ENCODE measurements at regions not wholly inside any gene's neighbourhood (a gene's known extent, or its start where the extent isn't known, plus 50 kb on each side); places are given as distances from the start of the nearest gene placed in this dataset.
A peak's percentile ranks its signal among the peaks of the same experiment; 100 is the strongest.
"Not testable (repeated sequence)": the region's sequence is repeated elsewhere in the genome, so short reads cannot be mapped to it uniquely, and the experiment has no call there.

DNA sequence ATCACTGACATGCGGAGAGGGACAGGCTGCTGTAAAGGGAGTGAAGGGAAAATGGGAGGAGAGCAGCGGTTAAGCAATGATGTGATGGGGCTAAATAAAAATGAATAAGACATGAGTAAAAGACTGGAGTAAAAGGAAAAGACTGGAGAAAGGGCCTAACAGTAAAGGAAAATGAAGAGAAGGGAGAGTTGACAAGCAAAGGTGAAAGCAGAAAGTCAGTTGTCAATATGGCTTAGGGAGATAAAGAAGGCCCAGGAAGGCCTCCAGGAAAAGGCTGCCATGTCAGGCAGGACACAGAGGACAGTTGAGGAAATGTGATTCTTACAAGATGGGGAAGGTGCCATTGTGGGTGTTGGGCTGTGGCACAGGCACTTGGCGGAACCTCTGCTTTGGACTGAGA lies 98.9 kb upstream of the AMZ2 start:
- H3K27ac Mint-ChIP-seq = peak overlapping the region in 2 of 9 donors; percentile 26 to 60
- POLR2A ChIA-PET = no interaction called here
- CTCF ChIA-PET = no interaction called here

GRCh38 chr17:68152161-68152571 lies 95.7 kb upstream of the AMZ2 start:
- DNase-seq (no peak), ATAC-seq (no peak)
- Mint-ChIP-seq H3K9me3 (no peaks in the 10 kb centered on the region), H3K27ac (no peak overlapping the region), H3K36me3 (peaks cover 0 to 3% (median 0%) of the 10 kb centered on the region in 5 donors), H3K4me1 (no peaks in the 10 kb centered on the region), H3K4me3 (no peak overlapping the region), H3K27me3 (peaks cover 0 to 10% (median 0%) of the 10 kb centered on the region in 5 donors)
- Histone ChIP-seq H3K9me3 (ENCODE audit: control insufficient read depth in 2 of 3, low read length in 3 of 3) (no peaks in the 10 kb centered on the region), H3K4me3 (ENCODE audit: low read length) (no peak overlapping the region), H3K36me3 (ENCODE audit: control insufficient read depth in 2 of 3, insufficient read depth in 3 of 3, low read length in 3 of 3) (no peaks in the 10 kb centered on the region), H3K4me1 (ENCODE audit: control insufficient read depth in 2 of 2, insufficient read depth in 2 of 2, low read length in 2 of 2) (no peaks in the 10 kb centered on the region), H3K27me3 (ENCODE audit: control insufficient read depth in 2 of 2, insufficient read depth in 2 of 2, low read length in 2 of 2) (no peaks in the 10 kb centered on the region), H3K27ac (ENCODE audit: low read depth, low read length) (no peak overlapping the region)
- intact Hi-C loops (cut with micrococcal nuclease) = no loop called here
- ChIA-PET POLR2A (interaction anchor here (0.6 kb wide), 1 partner anchor 317 kb away, joined by 5 read pairs; no protein-coding TSS in a partner anchor), CTCF (no interaction called here)

More for the DNA sequence above, 98.9 kb upstream of the AMZ2 start:
- H3K9me3 ChIP-seq (ENCODE audit: control insufficient read depth in 2 of 3, low read length in 3 of 3) = no peaks in the 10 kb centered on the region
- peaks cover 0 to 20% (median 0%) of the 10 kb centered on the region in 5 donors for H3K27me3 Mint-ChIP-seq
- no peak overlapping the region for H3K4me3 ChIP-seq (ENCODE audit: low read length)
- H3K36me3 Mint-ChIP-seq = peaks cover 0 to 3% (median 0%) of the 10 kb centered on the region in 5 donors
- no peak for DNase-seq
- no peak overlapping the region for H3K27ac ChIP-seq (ENCODE audit: low read depth, low read length)
- ATAC-seq = no peak
- intact Hi-C loops (cut with micrococcal nuclease) = no loop called here
- no peaks in the 10 kb centered on the region for H3K9me3 Mint-ChIP-seq
- H3K27me3 ChIP-seq (ENCODE audit: control insufficient read depth in 2 of 2, insufficient read depth in 2 of 2, low read length in 2 of 2) = no peaks in the 10 kb centered on the region
- no peaks in the 10 kb centered on the region for H3K4me1 ChIP-seq (ENCODE audit: control insufficient read depth in 2 of 2, insufficient read depth in 2 of 2, low read length in 2 of 2)
- no peaks in the 10 kb centered on the region for H3K36me3 ChIP-seq (ENCODE audit: control insufficient read depth in 2 of 3, insufficient read depth in 3 of 3, low read length in 3 of 3)
- H3K4me1 Mint-ChIP-seq = no peaks in the 10 kb centered on the region
- H3K4me3 Mint-ChIP-seq = no peak overlapping the region

GRCh38 chr17:68155692-68156091 lies 92.2 kb upstream of the AMZ2 start:
- H3K27me3 ChIP-seq (ENCODE audit: control insufficient read depth in 2 of 2, insufficient read depth in 2 of 2, low read length in 2 of 2) = no peaks in the 10 kb centered on the region
- intact Hi-C loops (cut with micrococcal nuclease) = no loop called here
- Mint-ChIP-seq H3K4me3 (no peak overlapping the region), H3K36me3 (peaks cover 0 to 3% (median 0%) of the 10 kb centered on the region in 5 donors), H3K9me3 (no peaks in the 10 kb centered on the region), H3K27me3 (peaks cover 0 to 13% (median 0%) of the 10 kb centered on the region in 5 donors), H3K27ac (no peak overlapping the region), H3K4me1 (peaks cover 0 to 1% (median 0%) of the 10 kb centered on the region in 7 donors)
- no peaks in the 10 kb centered on the region for H3K9me3 ChIP-seq (ENCODE audit: control insufficient read depth in 2 of 3, low read length in 3 of 3)
- ATAC-seq = no peak
- no peak for DNase-seq
- no peak overlapping the region for H3K27ac ChIP-seq (ENCODE audit: low read depth, low read length)
- no peaks in the 10 kb centered on the region for H3K4me1 ChIP-seq (ENCODE audit: control insufficient read depth in 2 of 2, insufficient read depth in 2 of 2, low read length in 2 of 2)
- no peaks in the 10 kb centered on the region for H3K36me3 ChIP-seq (ENCODE audit: control insufficient read depth in 2 of 3, insufficient read depth in 3 of 3, low read length in 3 of 3)
- CTCF ChIA-PET = no interaction called here
- POLR2A ChIA-PET = no interaction called here
- no peak overlapping the region for H3K4me3 ChIP-seq (ENCODE audit: low read length)

- Mint-ChIP-seq H3K4me1 (peaks cover 3 to 8% (median 5%) of the 10 kb centered on the region in 7 donors), H3K4me3 (no peak overlapping the region), H3K36me3 (peaks cover 0 to 1% (median 0%) of the 10 kb centered on the region in 5 donors), H3K9me3 (no peaks in the 10 kb centered on the region), H3K27me3 (peaks cover 0 to 6% (median 0%) of the 10 kb centered on the region in 5 donors), H3K27ac (no peak overlapping the region)
- Histone ChIP-seq H3K9me3 (ENCODE audit: control insufficient read depth in 2 of 3, low read length in 3 of 3) (no peaks in the 10 kb centered on the region), H3K27ac (ENCODE audit: low read depth, low read length) (no peak overlapping the region), H3K27me3 (ENCODE audit: control insufficient read depth in 2 of 2, insufficient read depth in 2 of 2, low read length in 2 of 2) (no peaks in the 10 kb centered on the region), H3K4me3 (ENCODE audit: low read length) (no peak overlapping the region), H3K36me3 (ENCODE audit: control insufficient read depth in 2 of 3, insufficient read depth in 3 of 3, low read length in 3 of 3) (no peaks in the 10 kb centered on the region), H3K4me1 (ENCODE audit: control insufficient read depth in 2 of 2, insufficient read depth in 2 of 2, low read length in 2 of 2) (peaks cover 0 to 7% of the 10 kb centered on the region in 2 donors)
- ChIA-PET CTCF (no interaction called here), POLR2A (no interaction called here)
- ATAC-seq (no peak), DNase-seq (no peak)
- intact Hi-C loops (cut with micrococcal nuclease) = no loop called here
Observed at GRCh38 chr17:68161644-68162428, 86.0 kb upstream of the AMZ2 start.

GRCh38 chr17:68168273-68169164 lies 79.3 kb upstream of the AMZ2 start:
- Mint-ChIP-seq H3K4me1 (peaks cover 12 to 34% (median 24%) of the 10 kb centered on the region in 7 donors), H3K27ac (peak overlapping the region; percentile 1 to 81 (median 32)), H3K4me3 (peak overlapping the region in 8 of 10 donors; percentile 5 to 60 (median 44))
- intact Hi-C loops (cut with micrococcal nuclease) = loop anchor here in 1 of 2 donors (5.0 kb wide), 1 partner anchor 106 kb away; no protein-coding TSS in a partner anchor
- ATAC-seq; H3K27me3 Mint-ChIP-seq; H3K27me3 ChIP-seq (ENCODE audit: control insufficient read depth in 2 of 2, insufficient read depth in 2 of 2, low read length in 2 of 2); H3K36me3 ChIP-seq (ENCODE audit: control insufficient read depth in 2 of 3, insufficient read depth in 3 of 3, low read length in 3 of 3); H3K4me3 ChIP-seq (ENCODE audit: low read length); H3K36me3 Mint-ChIP-seq; H3K27ac ChIP-seq (ENCODE audit: low read depth, low read length); H3K9me3 Mint-ChIP-seq; H3K9me3 ChIP-seq (ENCODE audit: control insufficient read depth in 2 of 3, low read length in 3 of 3): not testable (repeated sequence)
- POLR2A ChIA-PET = interaction anchor here (0.6 to 2.7 kb wide), 5 partner anchors 13 to 80 kb away, joined by 3 to 14 read pairs (median 3); partner anchors contain the start of gene AMZ2
- H3K4me1 ChIP-seq (ENCODE audit: control insufficient read depth in 2 of 2, insufficient read depth in 2 of 2, low read length in 2 of 2) = peaks cover 0 to 13% of the 10 kb centered on the region in 2 donors
- DNase-seq = peak in 3 of 9 donors; percentile 22 to 30 (median 25)
- CTCF ChIA-PET = interaction anchor here (0.6 to 1.6 kb wide), 6 partner anchors 17 to 315 kb away, joined by 3 to 5 read pairs (median 3); no protein-coding TSS in a partner anchor

DNA sequence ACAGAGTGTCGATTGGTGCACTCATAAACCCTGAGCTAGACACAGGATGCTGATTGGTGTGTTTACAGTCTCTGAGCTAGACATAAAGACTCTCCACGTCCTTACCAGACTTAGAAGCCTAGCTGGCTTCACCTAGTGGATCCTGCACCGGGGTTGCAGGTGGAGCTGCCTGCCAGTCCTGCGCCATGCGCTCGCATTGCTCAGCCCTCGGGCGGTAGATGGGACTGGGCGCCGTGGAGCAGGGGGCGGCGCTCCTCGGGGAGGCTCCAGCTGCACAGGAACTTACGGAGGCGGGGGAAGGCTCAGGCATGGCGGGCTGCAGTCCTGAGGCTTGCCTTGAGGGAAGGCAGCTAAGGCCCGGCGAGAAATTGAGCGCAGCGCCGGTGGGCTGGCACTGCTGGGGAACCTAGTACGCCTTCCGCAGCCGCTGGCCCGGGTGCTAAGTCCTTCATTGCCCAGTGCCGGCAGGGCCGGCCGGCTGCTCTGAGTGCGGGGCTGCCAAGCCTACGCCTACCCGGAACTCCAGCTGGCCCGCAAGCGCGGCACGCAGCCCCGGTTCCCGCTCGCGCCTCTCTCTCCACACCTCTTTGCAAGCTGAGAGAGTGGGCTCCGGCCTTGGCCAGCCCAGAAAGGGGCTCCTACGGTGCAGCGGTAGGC lies 78.5 kb upstream of the AMZ2 start:
- not testable (repeated sequence) for H3K36me3 ChIP-seq (ENCODE audit: control insufficient read depth in 2 of 3, insufficient read depth in 3 of 3, low read length in 3 of 3); H3K27ac ChIP-seq (ENCODE audit: low read depth, low read length); H3K27me3 Mint-ChIP-seq; H3K36me3 Mint-ChIP-seq; H3K27me3 ChIP-seq (ENCODE audit: control insufficient read depth in 2 of 2, insufficient read depth in 2 of 2, low read length in 2 of 2); H3K9me3 Mint-ChIP-seq; H3K9me3 ChIP-seq (ENCODE audit: control insufficient read depth in 2 of 3, low read length in 3 of 3); ATAC-seq; H3K4me3 ChIP-seq (ENCODE audit: low read length)
- CTCF ChIA-PET = interaction anchor here (0.6 to 1.8 kb wide), 6 partner anchors 16 to 96 kb away, joined by 3 to 9 read pairs (median 4); no protein-coding TSS in a partner anchor
- POLR2A ChIA-PET = interaction anchor here (0.5 to 1.1 kb wide), 6 partner anchors 28 to 305 kb away, joined by 3 to 6 read pairs (median 3); partner anchors contain the start of gene AMZ2
- peaks cover 0 to 13% of the 10 kb centered on the region in 2 donors for H3K4me1 ChIP-seq (ENCODE audit: control insufficient read depth in 2 of 2, insufficient read depth in 2 of 2, low read length in 2 of 2)
- peak overlapping the region in 5 of 10 donors; percentile 17 to 69 (median 49) for H3K4me3 Mint-ChIP-seq
- peaks cover 12 to 37% (median 24%) of the 10 kb centered on the region in 7 donors for H3K4me1 Mint-ChIP-seq
- peak overlapping the region in 3 of 9 donors; percentile 6 to 81 (median 71) for H3K27ac Mint-ChIP-seq
- DNase-seq = peak in 3 of 9 donors; percentile 14 to 40 (median 15)
- intact Hi-C loops (cut with micrococcal nuclease) = loop anchor here in 1 of 2 donors (5.0 kb wide), 1 partner anchor 107 kb away; no protein-coding TSS in a partner anchor
